Stomach (tissue), 8 donors: ENCODE measurements at regions not wholly inside any gene's neighbourhood (a gene's known extent, or its start where the extent isn't known, plus 50 kb on each side); places are given as distances from the start of the nearest gene placed in this dataset.
"Not testable (repeated sequence)": the region's sequence is repeated elsewhere in the genome, so short reads cannot be mapped to it uniquely, and the experiment has no call there.

ENCODE experiments used
- DNase-seq, 2 donors: peaks; one replicate each; pipeline versions ENCODE4 v3.0.0 to v3.0.0-alpha.2; 2013 to 2019
- H3K27ac ChIP-seq, 5 donors: fragments of 200-600 bp in 4 of 5; sonication (generic) in 4 of 5; one replicate each; pipeline ENCODE4 v1.5.1; 2013 to 2019; ENCODE audit warnings: mild to moderate bottlenecking in 1 of 5, moderate library complexity in 1 of 5
- H3K27me3 ChIP-seq, 3 donors: fragments of 200-600 bp; sonication (generic); one replicate each; pipeline ENCODE4 v1.5.1; 2017 to 2019; ENCODE audit warnings: mixed run types in 1 of 3
- H3K36me3 ChIP-seq, 4 donors: fragments of 200-600 bp; sonication (generic); 1 replicate in 3 of 4; 2 replicates in 1 of 4; pipeline ENCODE4 v1.5.1; 2016 to 2019
- H3K4me1 ChIP-seq, 4 donors: fragments of 200-600 bp; sonication (generic); one replicate each; pipeline ENCODE4 v1.5.1; 2016 to 2019
- H3K4me3 ChIP-seq, 4 donors: fragments of 200-600 bp; sonication (generic) in 3 of 4; one replicate each; pipeline ENCODE4 v1.5.1; 2016 to 2019; ENCODE audit warnings: mild to moderate bottlenecking in 1 of 4
- H3K9me3 ChIP-seq, 4 donors: fragments of 200-600 bp; sonication (generic); one replicate each; pipeline ENCODE4 v1.5.1; 2016 to 2019
- EP300 ChIP-seq: sonication (generic); formaldehyde crosslinking; IDR thresholded peaks from one replicate; pipeline ENCODE4 v1.6.1; 2017; ENCODE audit warnings: antibody characterized with exemption
- POLR2A ChIP-seq, 4 donors: fragments of 450-650 bp; IDR thresholded peaks; one replicate each; pipeline ENCODE4 v1.6.1; 2016; ENCODE audit warnings: antibody characterized with exemption in 4 of 4, control low read depth in 2 of 4, mild to moderate bottlenecking in 1 of 4, moderate library complexity in 1 of 4
- POLR2AphosphoS5 ChIP-seq, 3 donors: sonication (generic); formaldehyde crosslinking; IDR thresholded peaks; one replicate each; pipeline ENCODE4 v1.6.1; 2016; ENCODE audit warnings: antibody characterized with exemption in 3 of 3
- WGBS, 5 donors: extraction: QIAGEN DNeasy Blood & Tissue Kit in 3 of 5; methylation state at CpG; one replicate each; pipeline versions ENCODE4 v1.1.5 to v1.1.7; 2013 to 2018; 5-methylcytosine and 5-hydroxymethylcytosine counted together
- intact Hi-C: fragments of 100-400 bp; cut with DNase I; formaldehyde crosslinking; loops from one replicate; pipeline ENCODE4 v1.15.1; 2023; ENCODE audit warnings: low total_unique reads
- TF ChIP-seq, protein P1 (sequence below), 7 experiments: fragments of 450-650 bp in 4 of 7; fragments of 200-600 bp in 3 of 7; sonication (generic) in 3 of 7; IDR thresholded peaks; one replicate each; pipeline ENCODE4 v1.5.1; 2016 to 2019; ENCODE audit warnings: antibody characterized with exemption in 7 of 7, control low read depth in 2 of 7, mild to moderate bottlenecking in 1 of 7
- donor health status: healthy with polysubstance abuse.
- donor health status: Bipolar disorder and iron deficiency.
- donor health status: healthy.

- 83 to 90% (median 84%) methylated on average over 4 of the region's 4 CpGs for WGBS, 5 donors
- intact Hi-C loops: no loop called here
- no peak overlapping the region for H3K4me3 ChIP-seq
- H3K9me3 ChIP-seq: peaks cover 3 to 30% (median 19%) of the 10 kb centered on the region in 4 donors
- no peaks in the 10 kb centered on the region for H3K36me3 ChIP-seq
- H3K27ac ChIP-seq: no peak overlapping the region
- no peaks in the 10 kb centered on the region for H3K27me3 ChIP-seq
- TF ChIP-seq, protein P1, sequence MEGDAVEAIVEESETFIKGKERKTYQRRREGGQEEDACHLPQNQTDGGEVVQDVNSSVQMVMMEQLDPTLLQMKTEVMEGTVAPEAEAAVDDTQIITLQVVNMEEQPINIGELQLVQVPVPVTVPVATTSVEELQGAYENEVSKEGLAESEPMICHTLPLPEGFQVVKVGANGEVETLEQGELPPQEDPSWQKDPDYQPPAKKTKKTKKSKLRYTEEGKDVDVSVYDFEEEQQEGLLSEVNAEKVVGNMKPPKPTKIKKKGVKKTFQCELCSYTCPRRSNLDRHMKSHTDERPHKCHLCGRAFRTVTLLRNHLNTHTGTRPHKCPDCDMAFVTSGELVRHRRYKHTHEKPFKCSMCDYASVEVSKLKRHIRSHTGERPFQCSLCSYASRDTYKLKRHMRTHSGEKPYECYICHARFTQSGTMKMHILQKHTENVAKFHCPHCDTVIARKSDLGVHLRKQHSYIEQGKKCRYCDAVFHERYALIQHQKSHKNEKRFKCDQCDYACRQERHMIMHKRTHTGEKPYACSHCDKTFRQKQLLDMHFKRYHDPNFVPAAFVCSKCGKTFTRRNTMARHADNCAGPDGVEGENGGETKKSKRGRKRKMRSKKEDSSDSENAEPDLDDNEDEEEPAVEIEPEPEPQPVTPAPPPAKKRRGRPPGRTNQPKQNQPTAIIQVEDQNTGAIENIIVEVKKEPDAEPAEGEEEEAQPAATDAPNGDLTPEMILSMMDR (IDR thresholded peaks at IDR 0.05): no peak
- TF ChIP-seq POLR2AphosphoS5 (IDR thresholded peaks at IDR 0.05): no peak
- TF ChIP-seq POLR2A (IDR thresholded peaks at IDR 0.05): no peak
- no peak for TF ChIP-seq EP300
- no peak for DNase-seq
- no peaks in the 10 kb centered on the region for H3K4me1 ChIP-seq
These were observed 755.4 kb upstream of the CTNND2 start for GRCh38 chr5:12659686-12660085.

DNA sequence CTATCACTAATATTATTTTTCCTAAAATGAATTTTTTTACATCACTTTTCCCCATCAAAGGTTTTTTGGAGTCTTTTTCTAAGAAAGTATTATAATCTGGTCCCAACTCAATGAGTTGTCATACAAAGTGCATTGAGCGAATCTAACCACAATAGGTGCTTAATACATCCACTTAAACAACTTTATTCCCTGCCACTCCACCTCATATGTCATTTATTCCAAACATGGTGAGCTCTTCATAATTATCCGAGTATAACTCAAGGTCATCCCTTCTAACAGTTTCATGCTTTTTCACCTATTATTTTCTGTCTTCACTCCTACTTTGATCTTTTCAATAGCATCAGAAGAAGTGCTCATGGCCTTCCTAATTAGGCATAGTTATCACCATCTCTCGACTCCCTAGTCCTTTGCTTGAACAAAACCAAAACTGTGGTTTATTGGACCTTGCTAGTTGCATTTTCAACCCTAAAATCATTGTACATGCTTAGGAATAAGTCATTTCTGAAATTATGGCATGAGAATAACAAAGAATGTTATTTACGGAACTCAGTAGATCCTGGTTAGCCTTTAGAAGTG, 754.7 kb upstream of the CTNND2 start:
- Histone ChIP-seq H3K36me3 (no peaks in the 10 kb centered on the region), H3K27ac (no peak overlapping the region), H3K9me3 (peaks cover 3 to 30% (median 19%) of the 10 kb centered on the region in 4 donors), H3K4me3 (no peak overlapping the region), H3K4me1 (no peaks in the 10 kb centered on the region), H3K27me3 (no peaks in the 10 kb centered on the region)
- intact Hi-C loops: no loop called here
- TF ChIP-seq POLR2AphosphoS5 (IDR thresholded peaks at IDR 0.05): no peak
- no peak for TF ChIP-seq EP300
- TF ChIP-seq, protein P1 (IDR thresholded peaks at IDR 0.05): no peak
- no peak for TF ChIP-seq POLR2A (IDR thresholded peaks at IDR 0.05)
- DNase-seq: no peak
- WGBS, 5 donors: 76 to 82% (median 79%) methylated on average over 4 of the region's 4 CpGs

- intact Hi-C loops, H3K4me1 ChIP-seq, H3K27me3 ChIP-seq, H3K4me3 ChIP-seq, H3K36me3 ChIP-seq, H3K27ac ChIP-seq, DNase-seq: not testable (repeated sequence)
- H3K9me3 ChIP-seq: peaks cover 3 to 30% (median 19%) of the 10 kb centered on the region in 4 donors
- 70 to 78% (median 73%) methylated on average over 4 of the region's 4 CpGs for WGBS, 5 donors
These were observed 753.7 kb upstream of the CTNND2 start for GRCh38 chr5:12657914-12658474.

DNA sequence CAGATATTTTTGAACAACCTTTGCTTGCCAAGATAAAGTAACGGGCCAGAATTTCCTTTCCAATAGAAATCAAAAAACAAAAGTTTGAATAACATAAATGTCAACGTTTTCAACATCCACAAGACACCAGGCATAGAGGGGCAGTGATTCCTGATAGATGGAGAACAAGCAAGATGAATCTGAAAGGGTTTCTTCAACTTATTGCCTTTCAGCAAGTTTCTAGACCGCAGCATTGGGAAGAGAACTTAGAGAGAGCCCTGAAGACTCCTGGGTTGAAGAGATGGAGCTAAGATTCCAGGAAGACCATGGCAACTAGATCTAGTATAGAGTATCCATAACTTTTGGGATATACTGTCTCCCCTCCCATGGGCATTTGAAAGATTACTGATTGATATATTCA, 751.4 kb upstream of the CTNND2 start:
- 59 to 68% (median 64%) methylated on average over 3 of the region's 3 CpGs for WGBS, 5 donors
- peaks cover 0 to 13% (median 9%) of the 10 kb centered on the region in 4 donors for H3K9me3 ChIP-seq
- DNase-seq: no peak
- TF ChIP-seq POLR2AphosphoS5 (IDR thresholded peaks at IDR 0.05) (no peak), EP300 (no peak)
- no peaks in the 10 kb centered on the region for H3K27me3 ChIP-seq
- no peaks in the 10 kb centered on the region for H3K36me3 ChIP-seq
- no peak overlapping the region for H3K4me3 ChIP-seq
- H3K27ac ChIP-seq: no peak overlapping the region
- no peaks in the 10 kb centered on the region for H3K4me1 ChIP-seq
- intact Hi-C loops: no loop called here

DNA sequence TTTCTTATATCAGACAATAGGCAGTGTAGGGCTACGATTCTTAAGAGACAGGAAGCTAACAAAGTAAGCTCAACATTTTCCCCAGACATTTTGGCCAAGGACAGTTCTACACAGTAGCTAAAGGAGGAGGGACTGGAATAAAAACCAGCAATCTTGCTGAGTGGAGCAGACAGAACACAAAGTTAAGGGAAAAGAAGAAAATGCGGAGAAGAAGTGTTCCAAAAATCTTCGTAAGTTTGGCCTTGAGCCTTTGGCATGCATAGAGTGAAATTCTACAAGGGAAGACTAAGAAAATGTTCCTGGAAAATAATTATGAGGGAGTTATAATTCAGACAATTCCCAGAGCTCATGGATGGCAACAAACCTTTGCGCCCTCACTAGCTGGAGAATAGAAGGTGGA, 748.0 kb upstream of the CTNND2 start:
- WGBS, 5 donors: 82 to 91% (median 86%) methylated on average over 4 of the region's 4 CpGs
- Histone ChIP-seq H3K27me3 (no peaks in the 10 kb centered on the region), H3K36me3 (no peaks in the 10 kb centered on the region), H3K4me3 (no peak overlapping the region), H3K4me1 (no peaks in the 10 kb centered on the region), H3K9me3 (peaks cover 0 to 3% (median 0%) of the 10 kb centered on the region in 4 donors), H3K27ac (no peak overlapping the region)
- no peak for DNase-seq
- intact Hi-C loops: no loop called here
- no peak for TF ChIP-seq POLR2AphosphoS5 (IDR thresholded peaks at IDR 0.05)
- TF ChIP-seq, protein P1 (IDR thresholded peaks at IDR 0.05): no peak
- no peak for TF ChIP-seq POLR2A (IDR thresholded peaks at IDR 0.05)
- TF ChIP-seq EP300: no peak
